ENCODE measurements at regions not wholly inside any gene's neighbourhood (a gene's known extent, or its start where the extent isn't known, plus 50 kb on each side); places are given as distances from the start of the nearest gene placed in this dataset.

DNA sequence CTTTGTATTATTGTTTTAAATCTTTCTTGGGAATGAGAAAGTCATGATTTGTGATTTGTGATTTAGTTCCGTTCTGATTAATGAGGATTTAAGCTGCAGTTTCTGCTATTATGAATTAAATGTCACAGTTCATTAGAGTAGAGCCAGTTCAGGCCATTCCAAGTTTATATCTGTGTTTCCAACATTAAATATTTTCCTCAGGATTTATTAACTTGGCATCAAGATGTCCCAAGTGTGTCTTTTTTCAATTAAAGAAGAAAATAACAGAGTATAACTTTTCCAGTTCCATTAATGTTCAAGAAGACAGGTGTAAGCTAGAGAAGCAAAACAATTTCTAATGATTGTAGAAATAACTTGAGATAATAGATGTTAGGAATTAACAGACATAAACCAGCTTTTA is 1183.2 kb upstream of the CELF2 start:
- DNase-seq (ENCODE audit: low read depth in 2 of 2): no peak
- no peak overlapping the region for H3K4me3 ChIP-seq (replicated peaks in 1 of 2; ENCODE audit: low read depth in 2 of 2, low read length in 2 of 2)
- TF ChIP-seq, protein P1, sequence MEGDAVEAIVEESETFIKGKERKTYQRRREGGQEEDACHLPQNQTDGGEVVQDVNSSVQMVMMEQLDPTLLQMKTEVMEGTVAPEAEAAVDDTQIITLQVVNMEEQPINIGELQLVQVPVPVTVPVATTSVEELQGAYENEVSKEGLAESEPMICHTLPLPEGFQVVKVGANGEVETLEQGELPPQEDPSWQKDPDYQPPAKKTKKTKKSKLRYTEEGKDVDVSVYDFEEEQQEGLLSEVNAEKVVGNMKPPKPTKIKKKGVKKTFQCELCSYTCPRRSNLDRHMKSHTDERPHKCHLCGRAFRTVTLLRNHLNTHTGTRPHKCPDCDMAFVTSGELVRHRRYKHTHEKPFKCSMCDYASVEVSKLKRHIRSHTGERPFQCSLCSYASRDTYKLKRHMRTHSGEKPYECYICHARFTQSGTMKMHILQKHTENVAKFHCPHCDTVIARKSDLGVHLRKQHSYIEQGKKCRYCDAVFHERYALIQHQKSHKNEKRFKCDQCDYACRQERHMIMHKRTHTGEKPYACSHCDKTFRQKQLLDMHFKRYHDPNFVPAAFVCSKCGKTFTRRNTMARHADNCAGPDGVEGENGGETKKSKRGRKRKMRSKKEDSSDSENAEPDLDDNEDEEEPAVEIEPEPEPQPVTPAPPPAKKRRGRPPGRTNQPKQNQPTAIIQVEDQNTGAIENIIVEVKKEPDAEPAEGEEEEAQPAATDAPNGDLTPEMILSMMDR (IDR thresholded peaks at IDR 0.05; ENCODE audit: low read depth, low read length): no peak

DNA sequence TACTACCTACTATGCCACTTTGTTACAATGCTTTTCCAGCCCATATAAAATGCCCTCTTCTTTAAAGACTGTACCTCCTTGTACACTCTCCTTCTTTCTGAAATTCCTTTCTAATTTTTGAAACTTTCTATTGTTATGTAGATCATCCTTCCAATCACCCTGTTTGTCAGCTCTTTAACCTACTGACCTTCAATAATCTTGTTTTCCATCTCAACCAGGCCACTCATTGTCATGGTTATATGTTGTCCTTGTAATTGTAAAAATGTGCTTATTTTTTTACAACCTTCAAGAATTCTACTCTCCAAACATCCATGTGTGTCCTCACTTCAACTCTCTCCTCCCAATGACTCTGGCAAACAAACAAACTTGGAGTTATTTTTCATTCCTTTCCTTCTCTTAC is 1172.6 kb upstream of the CELF2 start:
- no peak overlapping the region for H3K4me3 ChIP-seq (replicated peaks in 1 of 2; ENCODE audit: low read depth in 2 of 2, low read length in 2 of 2)
- TF ChIP-seq, protein P1 (IDR thresholded peaks at IDR 0.05; ENCODE audit: low read depth, low read length): no peak
- DNase-seq (ENCODE audit: low read depth in 2 of 2): no peak

DNA sequence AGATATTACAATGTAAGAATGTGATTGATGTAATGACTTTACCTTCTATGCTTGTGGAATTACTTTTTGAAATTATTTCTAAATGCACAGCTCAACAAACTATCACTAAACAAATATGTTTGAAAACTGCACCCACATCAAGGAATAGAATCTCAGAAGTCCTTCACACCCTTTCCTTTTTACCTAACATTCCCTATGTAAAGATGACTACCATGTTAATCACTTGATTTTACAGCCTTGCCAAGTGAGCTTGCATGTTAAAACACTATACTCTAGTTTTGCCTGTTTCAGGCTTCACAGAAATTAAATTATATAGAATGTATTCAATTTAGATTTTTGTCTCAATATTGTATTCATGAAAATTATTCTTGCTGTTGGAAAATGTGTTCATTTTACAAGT is 1169.4 kb upstream of the CELF2 start:
- TF ChIP-seq, protein P1 (IDR thresholded peaks at IDR 0.05; ENCODE audit: low read depth, low read length): no peak
- no peak for DNase-seq (ENCODE audit: low read depth in 2 of 2)
- H3K4me3 ChIP-seq (replicated peaks in 1 of 2; ENCODE audit: low read depth in 2 of 2, low read length in 2 of 2): no peak overlapping the region

DNA sequence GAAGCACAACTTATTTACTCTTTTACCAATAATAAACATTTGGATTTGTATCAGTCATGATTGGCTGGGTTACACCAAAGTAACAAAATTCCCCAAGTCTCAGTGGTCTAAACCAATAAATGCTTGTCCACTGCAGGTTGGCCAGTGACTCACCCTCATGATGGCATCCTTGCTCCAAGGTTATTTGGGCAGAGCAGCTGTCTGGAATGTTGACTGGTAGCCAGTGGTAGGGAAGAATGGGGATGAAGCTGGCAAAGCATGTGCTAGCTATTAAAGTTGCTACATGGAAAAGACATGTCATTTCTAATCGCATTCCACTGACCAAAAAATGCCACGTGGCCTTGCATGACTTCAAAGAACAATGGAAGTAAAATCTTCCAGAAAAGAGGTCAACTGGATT is 1168.7 kb upstream of the CELF2 start:
- no peak overlapping the region for H3K4me3 ChIP-seq (replicated peaks in 1 of 2; ENCODE audit: low read depth in 2 of 2, low read length in 2 of 2)
- DNase-seq (ENCODE audit: low read depth in 2 of 2): no peak
- TF ChIP-seq, protein P1 (IDR thresholded peaks at IDR 0.05; ENCODE audit: low read depth, low read length): no peak

DNA sequence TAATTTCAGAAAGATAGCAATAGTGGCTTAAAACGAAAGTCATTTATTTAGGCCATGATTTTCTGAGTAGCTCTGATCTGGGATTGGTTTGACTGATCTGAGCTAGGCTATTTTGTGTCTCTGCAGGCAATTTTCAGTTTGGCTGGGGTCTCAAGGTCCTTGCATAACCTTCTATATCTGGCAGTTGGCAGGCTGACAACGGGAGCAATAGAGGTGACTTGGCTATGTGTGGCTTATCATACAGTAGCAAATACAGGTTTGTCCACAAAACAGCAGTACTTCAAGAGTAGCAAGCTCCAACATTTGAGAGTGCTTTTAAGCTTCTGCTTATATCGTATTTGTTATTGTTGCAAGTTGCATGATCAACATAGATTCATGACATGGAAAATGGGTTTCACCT is 1167.3 kb upstream of the CELF2 start:
- H3K4me3 ChIP-seq (replicated peaks in 1 of 2; ENCODE audit: low read depth in 2 of 2, low read length in 2 of 2): no peak overlapping the region
- no peak for DNase-seq (ENCODE audit: low read depth in 2 of 2)
- TF ChIP-seq, protein P1 (IDR thresholded peaks at IDR 0.05; ENCODE audit: low read depth, low read length): no peak

DNA sequence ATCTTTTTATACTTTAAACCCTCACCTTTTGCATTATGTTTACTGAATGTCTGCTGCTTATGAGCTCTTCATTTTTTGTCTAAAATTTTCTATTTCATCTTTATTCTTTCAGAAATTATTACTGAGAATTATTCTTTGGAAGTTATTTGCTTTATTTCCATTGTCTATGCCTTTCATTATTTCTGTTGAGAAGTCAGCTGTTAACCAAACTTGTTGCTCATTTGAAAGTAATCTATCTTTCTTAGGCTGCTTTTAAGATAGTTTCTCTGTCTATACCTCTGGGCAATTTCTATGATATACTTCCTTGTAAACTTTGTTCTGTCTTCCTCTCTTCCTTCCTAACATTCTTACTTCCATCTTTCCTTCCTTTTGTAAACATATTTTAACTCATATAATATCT is 1165.9 kb upstream of the CELF2 start:
- DNase-seq (ENCODE audit: low read depth in 2 of 2): no peak
- H3K4me3 ChIP-seq (replicated peaks in 1 of 2; ENCODE audit: low read depth in 2 of 2, low read length in 2 of 2): no peak overlapping the region
- TF ChIP-seq, protein P1 (IDR thresholded peaks at IDR 0.05; ENCODE audit: low read depth, low read length): no peak
